Fibroblast of gingiva (primary cell): ENCODE measurements at regions not wholly inside any gene's neighbourhood (a gene's known extent, or its start where the extent isn't known, plus 50 kb on each side); places are given as distances from the start of the nearest gene placed in this dataset.
A peak's percentile ranks its signal among the peaks of the same experiment; 100 is the strongest.
"Not testable (repeated sequence)": the region's sequence is repeated elsewhere in the genome, so short reads cannot be mapped to it uniquely, and the experiment has no call there.

Source experiments
- DNase-seq: peaks from one replicate; pipeline ENCODE4 v3.0.0-alpha.2; 2011; ENCODE audit warnings: low read depth

- peak; percentile 11 for DNase-seq
Measured at GRCh38 chr9:89941875-89942274, 337.1 kb downstream of the GADD45G start.

- DNase-seq = no peak
Measured at GRCh38 chr9:89942643-89943042, 337.8 kb downstream of the GADD45G start.

DNA sequence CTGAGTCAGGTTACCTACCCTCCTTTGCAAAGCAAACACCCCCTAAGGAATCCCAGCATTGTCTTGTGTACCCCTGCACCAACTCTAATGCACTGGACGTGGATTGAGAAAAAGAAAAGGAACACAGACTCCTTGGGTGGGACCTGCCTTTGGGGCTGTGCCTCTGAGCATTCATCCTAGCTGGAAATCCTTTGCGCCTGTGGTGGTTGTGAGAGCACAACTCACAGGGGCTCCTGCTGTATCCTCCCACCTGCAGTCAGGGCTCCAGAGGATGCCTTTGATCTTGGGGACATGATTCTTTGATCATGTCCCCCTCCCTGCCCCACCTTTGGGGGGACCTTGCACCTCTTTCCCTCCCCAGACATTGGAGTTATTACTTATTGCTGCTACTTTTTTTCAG lies 338.5 kb downstream of the GADD45G start:
- no peak for DNase-seq

DNA sequence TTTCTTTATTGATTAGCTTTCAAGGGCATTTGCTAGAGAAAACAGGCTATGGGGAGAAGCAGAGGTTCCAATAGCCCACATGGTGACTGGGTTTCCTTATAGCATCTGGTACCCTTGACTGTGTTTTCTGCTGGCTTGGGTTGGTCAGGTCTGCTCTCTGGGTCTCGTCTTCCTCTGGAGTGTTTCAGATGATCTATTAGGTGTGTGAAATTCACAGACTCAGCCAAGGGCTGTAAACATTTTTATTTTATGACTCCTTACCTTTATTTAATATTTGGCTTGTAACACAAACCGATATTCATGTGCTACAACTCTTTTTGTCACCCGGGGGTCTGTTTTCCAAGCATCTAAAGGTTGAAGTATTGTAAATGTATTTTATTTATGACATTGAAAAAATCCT lies 338.9 kb downstream of the GADD45G start:
- DNase-seq = no peak

DNA sequence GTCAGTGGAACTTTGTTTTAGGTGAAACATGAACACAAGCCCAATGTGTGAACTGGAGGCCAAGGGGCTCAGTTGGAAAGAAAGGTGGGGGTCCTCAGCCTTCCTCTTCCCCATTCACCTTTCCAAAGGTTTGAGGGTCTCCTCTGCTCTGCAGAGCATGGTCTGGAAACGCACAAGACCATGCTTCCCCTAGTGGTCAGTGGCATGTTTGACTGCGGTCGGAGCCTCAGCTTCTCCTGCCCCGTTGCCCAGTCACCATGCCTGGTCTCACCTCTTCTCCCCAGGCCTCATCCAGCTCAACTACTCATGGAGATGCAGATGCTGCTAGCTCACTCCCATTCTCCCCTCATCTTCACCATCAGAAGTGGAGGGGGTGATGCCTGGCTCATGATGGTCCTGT lies 340.3 kb downstream of the GADD45G start:
- no peak for DNase-seq

GRCh38 chr9:89946741-89947140 lies 341.9 kb downstream of the GADD45G start:
- no peak for DNase-seq

GRCh38 chr9:89949111-89949510 lies 344.3 kb downstream of the GADD45G start:
- DNase-seq = no peak

GRCh38 chr9:89951675-89952074 lies 346.9 kb downstream of the GADD45G start:
- DNase-seq = no peak

GRCh38 chr9:89952401-89952800 lies 347.6 kb downstream of the GADD45G start:
- no peak for DNase-seq

DNA sequence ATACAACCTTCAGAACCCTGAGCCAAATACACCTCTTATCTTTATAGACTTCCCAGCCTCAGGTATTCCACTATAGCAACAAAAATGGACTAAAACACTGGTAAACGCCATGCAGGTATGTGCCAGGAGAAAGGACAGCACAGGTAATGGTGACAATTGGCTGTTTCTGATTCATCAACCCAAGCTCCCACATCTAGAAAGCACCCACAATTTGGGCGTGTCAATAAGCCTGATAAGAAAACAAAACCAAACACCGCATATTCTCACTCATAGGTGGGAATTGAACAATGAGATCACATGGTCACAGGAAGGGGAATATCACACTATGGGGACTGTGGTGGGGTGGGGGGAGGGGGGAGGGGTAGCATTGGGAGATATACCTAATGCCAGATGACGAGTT lies 348.5 kb downstream of the GADD45G start:
- DNase-seq = not testable (repeated sequence)

GRCh38 chr9:89953824-89954615 lies 349.2 kb downstream of the GADD45G start:
- DNase-seq = no peak

DNA sequence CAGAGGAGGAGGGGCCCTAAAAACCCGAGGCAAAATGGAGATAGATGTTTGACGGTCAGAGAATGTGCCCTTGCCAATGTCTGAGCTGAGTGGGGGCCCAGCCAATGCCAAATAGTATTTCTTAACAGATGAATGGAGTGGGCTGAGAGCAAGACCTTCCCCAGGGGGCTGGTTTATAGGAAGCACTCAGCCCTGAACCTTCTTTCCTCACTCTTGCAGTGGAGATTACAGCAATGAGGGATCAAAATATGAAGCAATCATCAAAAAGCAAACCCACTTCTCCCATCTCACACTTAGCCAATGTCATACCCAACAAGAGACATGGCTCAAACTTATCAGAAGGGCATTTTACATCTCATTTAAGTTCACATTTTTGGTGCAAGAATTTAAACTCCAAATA lies 350.3 kb downstream of the GADD45G start:
- no peak for DNase-seq

DNA sequence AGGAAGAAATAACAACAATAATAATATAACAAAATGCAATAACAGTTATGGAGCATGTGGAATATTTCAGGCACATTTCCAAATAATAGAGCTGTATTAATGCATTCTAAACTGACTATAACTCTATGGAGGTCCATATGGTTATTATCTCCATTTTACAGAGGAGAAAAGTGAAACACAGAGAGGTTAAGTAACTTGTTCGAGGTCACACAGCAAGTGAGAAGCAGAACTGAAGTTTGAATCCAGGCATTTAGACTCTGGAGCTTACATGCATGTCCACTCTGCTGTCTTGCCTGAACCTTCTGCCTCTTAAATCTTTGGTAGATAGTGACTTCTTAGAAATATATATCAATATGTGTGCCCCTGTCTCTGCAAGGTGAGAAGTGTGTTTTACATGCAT lies 350.8 kb downstream of the GADD45G start:
- DNase-seq = no peak

DNA sequence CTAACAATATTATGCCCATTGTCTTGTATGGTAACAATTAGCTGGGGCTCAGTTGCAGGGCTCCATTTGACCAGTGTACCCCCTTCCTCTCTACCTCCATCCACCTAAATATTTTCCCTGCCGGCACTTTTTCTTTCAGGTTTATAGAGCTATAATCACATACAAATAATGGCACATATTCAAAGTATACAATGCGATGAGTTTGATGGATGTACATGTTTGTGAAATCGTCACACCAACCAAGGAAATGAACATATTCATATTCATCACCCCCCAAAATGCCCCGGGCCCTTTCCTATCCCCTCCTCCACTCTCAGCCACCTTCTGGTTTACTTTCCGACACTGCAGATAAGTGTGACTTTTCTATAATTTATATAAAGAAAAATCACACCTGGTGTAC lies 351.5 kb downstream of the GADD45G start:
- no peak for DNase-seq

DNA sequence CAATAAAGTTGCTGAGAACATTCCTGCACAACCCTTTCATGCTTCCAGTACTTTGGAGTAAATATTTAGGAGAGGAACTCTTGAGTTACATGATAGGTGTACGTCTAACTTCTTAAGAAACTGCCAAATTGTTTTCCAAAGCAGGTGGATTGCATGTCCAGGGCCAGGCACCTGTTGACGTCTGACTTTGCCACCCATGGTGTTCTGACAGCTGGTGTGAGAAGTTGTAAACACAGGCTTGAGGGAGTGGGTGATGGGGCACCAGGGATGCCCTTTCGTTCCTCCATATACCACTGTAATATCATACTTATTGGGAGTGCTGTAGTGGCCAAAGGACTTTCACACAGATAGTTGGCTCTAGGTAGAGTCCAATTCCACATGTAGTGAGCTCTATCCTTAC lies 352.1 kb downstream of the GADD45G start:
- no peak for DNase-seq

DNA sequence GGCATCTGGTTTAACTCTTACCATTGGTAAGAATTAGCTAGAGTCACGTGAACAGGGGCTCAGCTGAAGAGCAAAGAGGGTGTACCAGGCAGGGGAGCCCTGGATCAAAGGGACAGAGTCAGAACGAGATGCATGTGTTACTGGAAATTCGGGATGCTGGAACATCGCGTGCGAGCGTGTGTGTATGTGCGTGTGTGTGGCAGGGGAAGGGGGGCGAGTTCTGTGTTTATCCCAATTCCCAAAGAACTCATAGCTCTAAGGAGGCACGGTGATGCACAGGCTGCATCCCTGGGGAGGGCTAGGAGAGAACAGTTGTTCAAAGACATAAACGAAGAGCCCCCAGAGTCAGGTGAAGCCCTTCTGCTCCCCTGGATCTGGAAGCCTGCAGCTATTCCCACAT lies 353.3 kb downstream of the GADD45G start:
- DNase-seq = no peak

DNA sequence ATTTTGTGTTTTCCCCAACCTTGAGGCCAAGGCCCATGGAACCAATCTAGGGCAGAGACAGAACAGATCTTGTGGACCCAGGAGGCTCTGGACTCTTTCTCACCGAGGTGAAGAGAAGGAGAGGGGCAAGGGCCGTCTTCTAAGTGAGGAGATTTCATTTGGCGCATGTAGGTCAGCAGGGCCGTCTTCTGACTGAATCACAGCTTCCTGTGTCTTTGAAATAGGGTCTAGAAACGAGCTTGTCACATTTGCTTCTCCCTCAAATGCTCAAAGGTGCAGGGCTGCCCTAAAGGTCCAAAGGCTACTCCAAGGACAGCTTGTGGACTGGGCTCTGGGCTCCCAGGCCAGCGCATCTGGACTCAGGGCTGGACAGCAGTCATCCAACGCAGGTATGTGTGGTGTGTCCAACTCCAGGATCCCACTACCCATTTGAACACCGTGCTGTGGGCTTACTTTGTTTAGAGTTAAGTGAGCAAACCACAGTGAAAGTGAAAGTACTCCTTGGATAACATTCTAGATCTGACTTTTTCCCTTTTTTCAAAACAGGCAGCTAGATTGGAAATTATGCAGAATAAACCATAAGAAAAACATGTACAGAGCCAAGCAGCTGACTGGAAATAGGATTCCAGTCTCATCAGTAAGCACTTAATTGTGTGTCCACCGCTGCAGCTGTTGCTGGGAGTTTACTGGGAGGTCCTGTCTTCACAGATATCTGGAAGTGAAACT lies 357.0 kb downstream of the GADD45G start:
- DNase-seq = peak; percentile 8

GRCh38 chr9:89963280-89963679 lies 358.5 kb downstream of the GADD45G start:
- DNase-seq = no peak

DNA sequence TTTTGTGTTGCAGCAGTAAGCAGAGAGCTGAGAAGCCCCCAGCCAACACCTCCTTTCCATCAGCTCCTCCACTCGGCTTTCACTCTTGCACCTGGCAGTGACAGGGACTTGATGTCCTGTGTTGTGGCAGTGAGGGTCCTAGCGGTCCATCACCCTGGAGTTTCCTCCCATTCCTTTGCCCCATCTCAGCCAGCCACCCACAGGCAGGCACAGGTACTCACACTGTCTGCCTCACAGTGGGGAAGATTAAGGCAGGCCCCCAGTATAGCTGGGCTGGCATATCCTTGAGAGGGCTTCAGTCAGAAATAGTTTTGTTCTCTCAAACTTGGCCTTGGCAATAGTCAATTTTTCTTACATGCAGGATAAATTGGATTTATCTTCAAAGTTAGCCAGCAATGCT lies 362.7 kb downstream of the GADD45G start:
- DNase-seq = no peak

DNA sequence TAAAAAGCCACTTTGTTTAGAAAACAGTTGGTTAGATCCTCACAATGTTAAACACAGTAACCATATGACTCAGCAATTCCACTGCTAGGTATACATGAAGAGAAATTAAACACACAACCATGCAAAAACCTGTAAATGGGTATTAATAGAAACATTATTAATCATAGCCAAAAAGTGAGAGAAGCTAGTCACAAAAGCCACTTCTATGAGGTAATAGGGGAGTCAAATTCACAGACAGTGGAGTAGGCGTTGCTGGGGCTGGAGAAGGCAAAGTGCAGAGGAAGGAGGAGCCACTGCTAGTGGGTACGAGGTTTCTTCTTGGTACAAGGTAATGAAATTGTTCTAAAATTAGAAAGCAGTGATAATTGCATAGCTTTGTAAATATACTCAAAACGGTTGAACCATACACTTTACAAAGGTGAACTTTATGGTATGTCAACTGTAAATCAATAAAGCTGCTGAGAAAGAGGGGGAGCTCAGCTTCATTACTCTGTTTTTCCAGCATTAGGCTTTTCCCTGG lies 364.4 kb downstream of the GADD45G start:
- DNase-seq = no peak

- DNase-seq = no peak
Measured at GRCh38 chr9:89969881-89970639, 365.2 kb downstream of the GADD45G start.

DNA sequence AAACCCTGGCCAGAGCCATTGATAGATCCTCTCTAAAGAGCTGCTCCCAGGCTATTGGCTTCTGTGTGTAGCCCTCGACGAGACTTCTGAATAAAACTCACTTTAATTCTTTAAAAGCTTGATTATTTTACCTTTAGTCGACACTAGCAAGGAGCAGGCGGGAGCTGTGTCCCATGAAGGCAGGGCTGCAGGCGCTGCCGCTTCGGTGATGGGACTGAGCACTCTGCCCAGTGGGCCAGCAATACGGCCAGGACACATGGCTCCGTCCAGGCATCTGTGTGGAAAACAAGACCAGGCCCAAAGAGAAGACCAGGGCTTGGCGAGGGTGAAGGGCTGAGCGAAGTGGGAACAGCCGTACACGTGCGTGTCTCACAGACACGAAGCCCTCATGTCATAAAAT lies 365.9 kb downstream of the GADD45G start:
- DNase-seq = no peak

GRCh38 chr9:89972535-89972934 lies 367.7 kb downstream of the GADD45G start:
- DNase-seq = no peak
